Head of caudate nucleus (tissue), 42 donors: ENCODE measurements at regions not wholly inside any gene's neighbourhood (a gene's known extent, or its start where the extent isn't known, plus 50 kb on each side); places are given as distances from the start of the nearest gene placed in this dataset.
A peak's percentile ranks its signal among the peaks of the same experiment; 100 is the strongest.

ENCODE experiments used
- DNase-seq, 42 donors: peaks; one replicate each; pipeline versions ENCODE4 v3.0.0 to v3.0.0-alpha.2; 2020 to 2021; ENCODE audit warnings: mixed read lengths in 7 of 42
- intact Hi-C: fragments of 100-400 bp; cut with DNase I; formaldehyde crosslinking; loops from one replicate; pipeline ENCODE4 v1.15.0; 2022

- no peak for DNase-seq
- intact Hi-C loops, result loop anchor here (10.0 kb wide), 1 partner anchor 61 kb away; the partner anchor contains the start of gene TANC1
Observed at GRCh38 chr2:158903711-158904405, 64.6 kb upstream of the TANC1 start.

- intact Hi-C loops, result loop anchor here (10.0 kb wide), 1 partner anchor 60 kb away; the partner anchor contains the start of gene TANC1
- DNase-seq, result no peak
Observed at GRCh38 chr2:158904627-158905177, 63.7 kb upstream of the TANC1 start.

GRCh38 chr2:158905341-158905740, 63.1 kb upstream of the TANC1 start:
- intact Hi-C loops, result loop anchor here (10.0 kb wide), 1 partner anchor 59 kb away; the partner anchor contains the start of gene TANC1
- DNase-seq, result no peak

- intact Hi-C loops, result loop anchor here (10.0 kb wide), 1 partner anchor 59 kb away; the partner anchor contains the start of gene TANC1
- DNase-seq, result no peak
Observed at GRCh38 chr2:158905784-158906183, 62.7 kb upstream of the TANC1 start.

- DNase-seq, result no peak
- intact Hi-C loops, result loop anchor here (10.0 kb wide), 1 partner anchor 57 kb away; the partner anchor contains the start of gene TANC1
Observed at GRCh38 chr2:158907926-158908456, 60.4 kb upstream of the TANC1 start.

GRCh38 chr2:158912112-158912511, 56.3 kb upstream of the TANC1 start:
- peak in 12 of 42 donors; percentile 9 to 51 (median 20) for DNase-seq
- intact Hi-C loops, result no loop called here

GRCh38 chr2:158912765-158913164, 55.7 kb upstream of the TANC1 start:
- no peak for DNase-seq
- intact Hi-C loops, result no loop called here

GRCh38 chr2:158914066-158914465, 54.4 kb upstream of the TANC1 start:
- no peak for DNase-seq
- intact Hi-C loops, result no loop called here

GRCh38 chr2:158914731-158915130, 53.7 kb upstream of the TANC1 start:
- intact Hi-C loops, result no loop called here
- DNase-seq, result no peak

GRCh38 chr2:158917121-158917520, 51.3 kb upstream of the TANC1 start:
- intact Hi-C loops, result no loop called here
- no peak for DNase-seq

- intact Hi-C loops, result no loop called here
Observed at GRCh38 chr2:158918452-158918851, 50.0 kb upstream of the TANC1 start.

More at GRCh38 chr2:158918452-158918851, 50.0 kb upstream of the TANC1 start:
- no peak for DNase-seq
